GM12892 (cell line): ENCODE measurements at regions not wholly inside any gene's neighbourhood (a gene's known extent, or its start where the extent isn't known, plus 50 kb on each side); places are given as distances from the start of the nearest gene placed in this dataset.

Source experiments
- POLR2A ChIP-seq: IDR thresholded peaks from 2 replicates; pipeline ENCODE4 v1.6.1; 2011; ENCODE audit warnings: low read depth, low read length, control low read depth
- POLR2AphosphoS5 ChIP-seq: IDR thresholded peaks from 2 replicates; pipeline ENCODE4 v1.6.1; 2011; ENCODE audit warnings: low read depth, low read length, control low read depth
- TAF1 ChIP-seq: IDR thresholded peaks from 2 replicates; pipeline ENCODE4 v1.6.1; 2011; ENCODE audit warnings: low read depth, mild to moderate bottlenecking, control low read depth, low read length, borderline replicate concordance

- TF ChIP-seq POLR2A, result no peak
- TF ChIP-seq POLR2AphosphoS5, result no peak
- no peak for TF ChIP-seq TAF1
Observed at GRCh38 chr3:83193526-83193925, 1432.1 kb upstream of the GBE1 start.
